GM10266 (cell line): ENCODE measurements at regions not wholly inside any gene's neighbourhood (a gene's known extent, or its start where the extent isn't known, plus 50 kb on each side); places are given as distances from the start of the nearest gene placed in this dataset.

ENCODE experiments used
- DNase-seq: peaks from one replicate; pipeline ENCODE4 v3.0.0; 2012; ENCODE audit errors: extremely low spot score
- CTCF ChIP-seq: IDR thresholded peaks from 2 replicates; pipeline ENCODE4 v1.5.1; 2012; ENCODE audit warnings: mild to moderate bottlenecking, low read depth; ENCODE audit not compliant: control insufficient read depth, insufficient read depth; ENCODE audit errors: missing control alignments

DNA sequence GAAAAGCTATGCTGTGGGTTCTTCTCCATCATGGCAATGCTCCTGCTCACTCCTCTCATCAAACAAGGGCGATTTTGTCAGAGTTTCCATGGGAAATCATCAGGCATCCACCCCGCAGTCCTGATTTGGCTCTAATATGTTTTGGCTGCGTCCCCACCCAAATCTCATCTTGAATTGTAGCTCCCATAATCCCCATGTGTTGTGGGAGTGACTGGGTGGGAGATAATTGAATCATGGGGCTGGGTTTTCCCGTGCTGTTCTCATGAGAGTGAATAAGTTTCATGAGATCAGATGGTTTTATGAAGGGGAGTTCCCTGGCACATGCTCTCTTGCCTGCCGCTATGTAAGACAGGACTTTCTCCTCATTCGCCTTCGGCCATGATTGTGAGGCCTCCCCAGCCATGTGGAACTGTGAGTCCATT lies 163.8 kb downstream of the GADD45G start:
- TF ChIP-seq CTCF, result no peak

GRCh38 chr9:89770531-89771174 lies 165.8 kb downstream of the GADD45G start:
- no peak for DNase-seq
- no peak for TF ChIP-seq CTCF

More for the DNA sequence above, 163.8 kb downstream of the GADD45G start:
- no peak for DNase-seq

- DNase-seq, result no peak
- TF ChIP-seq CTCF, result no peak
Observed at GRCh38 chr9:89771205-89771604, 166.4 kb downstream of the GADD45G start.

GRCh38 chr9:89773170-89773569 lies 168.4 kb downstream of the GADD45G start:
- TF ChIP-seq CTCF, result no peak

DNA sequence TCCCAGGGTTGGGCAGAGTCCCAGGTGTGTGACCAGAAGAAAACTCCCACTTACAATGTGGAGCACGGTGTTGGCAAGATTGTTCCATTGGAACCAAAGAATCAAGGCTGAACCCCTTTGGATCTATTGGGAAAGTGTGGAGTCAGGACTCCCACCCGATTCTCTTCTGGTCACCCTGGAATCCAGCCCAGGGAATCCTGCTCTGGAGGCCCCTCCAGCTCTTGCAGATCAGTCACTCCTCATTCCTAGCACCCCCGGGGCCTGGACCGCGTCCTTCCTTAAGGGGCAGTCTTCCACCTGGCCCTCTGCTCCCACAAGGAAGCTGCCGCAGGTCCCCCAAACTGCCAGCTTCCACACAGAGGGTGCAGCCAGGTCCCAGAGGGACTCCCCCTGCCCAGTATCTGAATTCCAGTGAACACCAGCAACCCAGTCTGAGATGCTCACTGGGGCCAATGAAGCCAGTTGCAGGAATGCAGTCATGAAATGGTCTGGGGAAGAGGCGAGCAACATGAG lies 170.1 kb downstream of the GADD45G start:
- DNase-seq, result no peak
- TF ChIP-seq CTCF, result no peak

More at GRCh38 chr9:89773170-89773569, 168.4 kb downstream of the GADD45G start:
- no peak for DNase-seq

DNA sequence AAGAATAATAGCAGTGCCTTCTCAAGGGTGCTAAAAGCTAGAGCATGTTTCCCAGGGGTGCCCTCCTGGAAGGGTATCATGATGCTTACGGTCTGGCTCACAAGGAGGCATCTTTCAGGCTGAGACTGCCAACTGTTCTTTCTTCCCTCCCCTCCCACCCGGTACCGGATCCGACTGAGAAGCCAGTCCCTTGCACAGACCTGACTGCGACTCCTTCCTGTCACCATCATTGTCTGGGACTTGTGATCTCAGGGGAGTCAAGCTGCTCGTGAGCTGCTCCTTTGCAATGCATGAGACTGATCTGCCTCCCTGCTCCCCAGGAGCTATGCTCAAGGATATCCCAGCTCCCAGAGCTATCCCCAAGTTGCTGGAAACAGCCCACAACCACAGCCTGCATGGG lies 170.8 kb downstream of the GADD45G start:
- no peak for DNase-seq
- no peak for TF ChIP-seq CTCF

GRCh38 chr9:89776795-89777525 lies 172.1 kb downstream of the GADD45G start:
- no peak for DNase-seq
- TF ChIP-seq CTCF, result no peak
